NCI-H2107 treated with DMSO at 0.1 percent for 48 hours (cell line): ENCODE measurements at regions not wholly inside any gene's neighbourhood (a gene's known extent, or its start where the extent isn't known, plus 50 kb on each side); places are given as distances from the start of the nearest gene placed in this dataset.

Experiments used
- DNase-seq: peaks from one replicate; lab custom pipeline; 2025; ENCODE audit not compliant: unreplicated experiment; lab: John Stamatoyannopoulos, UW

- no peak for DNase-seq
Observed at GRCh38 chr1:67582625-67583461, 102.2 kb upstream of the GADD45A start.

GRCh38 chr1:67583462-67583950, 101.5 kb upstream of the GADD45A start:
- no peak for DNase-seq

- DNase-seq: no peak
Observed at GRCh38 chr1:67584938-67585337, 100.1 kb upstream of the GADD45A start.

GRCh38 chr1:67586596-67586995, 98.4 kb upstream of the GADD45A start:
- DNase-seq: no peak

GRCh38 chr1:67588178-67588855, 96.7 kb upstream of the GADD45A start:
- no peak for DNase-seq

GRCh38 chr1:67589519-67590233, 95.3 kb upstream of the GADD45A start:
- DNase-seq: no peak

GRCh38 chr1:67590329-67590728, 94.7 kb upstream of the GADD45A start:
- DNase-seq: no peak

- DNase-seq: no peak
Observed at GRCh38 chr1:67594764-67595163, 90.2 kb upstream of the GADD45A start.

GRCh38 chr1:67596674-67597073, 88.3 kb upstream of the GADD45A start:
- no peak for DNase-seq

- DNase-seq: peak; percentile 74
Observed at GRCh38 chr1:67597336-67597735, 87.7 kb upstream of the GADD45A start.

- no peak for DNase-seq
Observed at GRCh38 chr1:67599085-67599484, 85.9 kb upstream of the GADD45A start.

- no peak for DNase-seq
Observed at GRCh38 chr1:67601539-67601938, 83.5 kb upstream of the GADD45A start.

GRCh38 chr1:67601955-67602354, 83.0 kb upstream of the GADD45A start:
- no peak for DNase-seq

- no peak for DNase-seq
Observed at GRCh38 chr1:67604778-67605177, 80.2 kb upstream of the GADD45A start.

- DNase-seq: no peak
Observed at GRCh38 chr1:67605209-67605780, 79.7 kb upstream of the GADD45A start.

GRCh38 chr1:67607286-67607685, 77.7 kb upstream of the GADD45A start:
- DNase-seq: no peak

GRCh38 chr1:67607699-67608098, 77.3 kb upstream of the GADD45A start:
- DNase-seq: no peak

- no peak for DNase-seq
Observed at GRCh38 chr1:67608661-67609576, 76.1 kb upstream of the GADD45A start.

- no peak for DNase-seq
Observed at GRCh38 chr1:67609577-67610341, 75.2 kb upstream of the GADD45A start.

GRCh38 chr1:67610450-67610849, 74.6 kb upstream of the GADD45A start:
- DNase-seq: no peak
